ENCODE measurements at regions not wholly inside any gene's neighbourhood (a gene's known extent, or its start where the extent isn't known, plus 50 kb on each side); places are given as distances from the start of the nearest gene placed in this dataset.

DNA sequence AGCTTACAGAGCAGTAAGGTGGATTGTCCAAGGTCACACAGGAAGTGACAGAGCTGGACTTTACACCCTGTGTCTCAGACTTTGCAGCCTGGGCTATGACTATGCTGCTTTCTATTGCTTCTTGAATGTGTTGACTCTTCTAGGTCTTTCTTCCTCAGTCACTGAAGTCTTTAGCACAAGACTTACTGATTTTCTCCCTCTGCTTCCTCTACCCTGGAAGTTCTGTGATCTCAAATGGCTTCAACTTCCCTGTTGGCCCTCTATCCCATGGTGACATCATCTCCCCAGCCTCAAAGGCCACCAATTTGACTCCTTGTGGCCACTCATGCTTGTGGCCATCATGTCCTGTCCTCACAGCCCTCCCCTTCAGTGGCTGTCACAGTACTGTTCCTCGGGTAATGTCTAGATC is 181.3 kb downstream of the HS3ST3A1 start:
- TF ChIP-seq, protein P1, sequence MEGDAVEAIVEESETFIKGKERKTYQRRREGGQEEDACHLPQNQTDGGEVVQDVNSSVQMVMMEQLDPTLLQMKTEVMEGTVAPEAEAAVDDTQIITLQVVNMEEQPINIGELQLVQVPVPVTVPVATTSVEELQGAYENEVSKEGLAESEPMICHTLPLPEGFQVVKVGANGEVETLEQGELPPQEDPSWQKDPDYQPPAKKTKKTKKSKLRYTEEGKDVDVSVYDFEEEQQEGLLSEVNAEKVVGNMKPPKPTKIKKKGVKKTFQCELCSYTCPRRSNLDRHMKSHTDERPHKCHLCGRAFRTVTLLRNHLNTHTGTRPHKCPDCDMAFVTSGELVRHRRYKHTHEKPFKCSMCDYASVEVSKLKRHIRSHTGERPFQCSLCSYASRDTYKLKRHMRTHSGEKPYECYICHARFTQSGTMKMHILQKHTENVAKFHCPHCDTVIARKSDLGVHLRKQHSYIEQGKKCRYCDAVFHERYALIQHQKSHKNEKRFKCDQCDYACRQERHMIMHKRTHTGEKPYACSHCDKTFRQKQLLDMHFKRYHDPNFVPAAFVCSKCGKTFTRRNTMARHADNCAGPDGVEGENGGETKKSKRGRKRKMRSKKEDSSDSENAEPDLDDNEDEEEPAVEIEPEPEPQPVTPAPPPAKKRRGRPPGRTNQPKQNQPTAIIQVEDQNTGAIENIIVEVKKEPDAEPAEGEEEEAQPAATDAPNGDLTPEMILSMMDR (conservative IDR thresholded peaks at IDR 0.05; ENCODE audit: low read depth in 2 of 2) = no peak
- TF ChIP-seq EZH2 (IDR thresholded peaks at IDR 0.05; ENCODE audit: low read depth, unreplicated experiment) (no peak), ZNF114 (CRISPR knock-in tag; IDR thresholded peaks at IDR 0.05) (no peak), POLR2AphosphoS5 (IDR thresholded peaks at IDR 0.05; ENCODE audit: low read depth) (no peak), EZH2phosphoT487 (IDR thresholded peaks at IDR 0.05; ENCODE audit: unreplicated experiment) (no peak), REST (IDR thresholded peaks at IDR 0.05; ENCODE audit: unreplicated experiment) (no peak)
